Esophagus muscularis mucosa (tissue), 4 donors: ENCODE measurements at regions not wholly inside any gene's neighbourhood (a gene's known extent, or its start where the extent isn't known, plus 50 kb on each side); places are given as distances from the start of the nearest gene placed in this dataset.

ENCODE experiments used
- DNase-seq: peaks from one replicate; pipeline ENCODE4 v3.0.0-alpha.2; 2017; ENCODE audit errors: extremely low spot score
- H3K27ac ChIP-seq, 4 donors: fragments of 200-600 bp; sonication (generic); replicated peaks in 1 of 4; 1 replicate in 3 of 4; 2 replicates in 1 of 4; pipeline ENCODE4 v1.5.1; 2016 to 2019; ENCODE audit warnings: mild to moderate bottlenecking in 1 of 4
- H3K27me3 ChIP-seq, 4 donors: fragments of 200-600 bp; sonication (generic); one replicate each; pipeline versions ENCODE4 v1.5.1 to v1.6.0; 2016 to 2019
- H3K36me3 ChIP-seq, 4 donors: fragments of 200-600 bp; sonication (generic); one replicate each; pipeline ENCODE4 v1.5.1; 2016 to 2019
- H3K4me1 ChIP-seq, 4 donors: fragments of 200-600 bp; sonication (generic); one replicate each; pipeline ENCODE4 v1.5.1; 2016 to 2019
- H3K4me3 ChIP-seq, 4 donors: fragments of 200-600 bp; sonication (generic); 1 replicate in 2 of 4; 2 replicates in 2 of 4; pipeline ENCODE4 v1.5.1; 2016 to 2019; ENCODE audit warnings: mild to moderate bottlenecking in 4 of 4, moderate library complexity in 1 of 4
- H3K9me3 ChIP-seq, 4 donors: fragments of 200-600 bp; sonication (generic); 1 replicate in 3 of 4; 2 replicates in 1 of 4; pipeline ENCODE4 v1.5.1; 2016 to 2019
- EP300 ChIP-seq: sonication (generic); formaldehyde crosslinking; IDR thresholded peaks from one replicate; pipeline ENCODE4 v1.6.1; 2017; ENCODE audit warnings: antibody characterized with exemption
- POLR2A ChIP-seq: fragments of 450-650 bp; IDR thresholded peaks from one replicate; pipeline ENCODE4 v1.6.1; 2017; ENCODE audit warnings: antibody characterized with exemption, moderate library complexity, mild to moderate bottlenecking, low read depth
- POLR2AphosphoS5 ChIP-seq, 2 donors: sonication (generic); formaldehyde crosslinking; IDR thresholded peaks; one replicate each; pipeline ENCODE4 v1.6.1; 2017; ENCODE audit warnings: antibody characterized with exemption in 2 of 2
- WGBS: methylation state at CpG from one replicate; pipeline ENCODE4 v1.1.5; 2018; 5-methylcytosine and 5-hydroxymethylcytosine counted together
- intact Hi-C: fragments of 100-400 bp; cut with DNase I; formaldehyde crosslinking; loops from one replicate; pipeline ENCODE4 v1.15.1; 2023
- TF ChIP-seq, protein P1 (sequence below), 3 experiments: fragments of 200-600 bp in 2 of 3; fragments of 450-650 bp in 1 of 3; sonication (generic) in 2 of 3; IDR thresholded peaks; one replicate each; pipeline ENCODE4 v1.5.1; 2017 to 2019; ENCODE audit warnings: antibody characterized with exemption in 3 of 3, mild to moderate bottlenecking in 2 of 3, moderate library complexity in 1 of 3

DNA sequence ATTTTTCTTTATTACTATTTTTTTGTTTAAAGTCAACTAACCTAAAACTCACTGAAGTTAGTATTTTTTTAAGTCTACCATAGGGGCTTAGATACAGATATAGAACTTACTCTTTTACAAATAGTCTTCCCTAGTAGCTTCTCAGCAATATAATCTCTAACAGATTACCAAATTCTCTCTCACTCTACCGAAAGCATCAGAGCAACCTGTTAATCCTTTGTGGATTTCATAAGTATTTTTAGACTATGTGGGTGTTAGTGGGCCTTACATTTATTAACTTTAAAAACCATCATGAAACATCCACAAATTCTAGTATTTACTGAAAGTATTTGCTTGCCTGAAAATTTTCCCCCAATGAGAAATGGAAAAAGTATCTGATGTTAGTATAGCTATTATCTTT lies 84.6 kb upstream of the TFPI start:
- no peak for DNase-seq
- Histone ChIP-seq H3K36me3 (no peaks in the 10 kb centered on the region), H3K27ac (no peak overlapping the region), H3K4me1 (no peaks in the 10 kb centered on the region), H3K9me3 (no peaks in the 10 kb centered on the region), H3K27me3 (no peaks in the 10 kb centered on the region), H3K4me3 (no peak overlapping the region)
- intact Hi-C loops: no loop called here
- TF ChIP-seq, protein P1, sequence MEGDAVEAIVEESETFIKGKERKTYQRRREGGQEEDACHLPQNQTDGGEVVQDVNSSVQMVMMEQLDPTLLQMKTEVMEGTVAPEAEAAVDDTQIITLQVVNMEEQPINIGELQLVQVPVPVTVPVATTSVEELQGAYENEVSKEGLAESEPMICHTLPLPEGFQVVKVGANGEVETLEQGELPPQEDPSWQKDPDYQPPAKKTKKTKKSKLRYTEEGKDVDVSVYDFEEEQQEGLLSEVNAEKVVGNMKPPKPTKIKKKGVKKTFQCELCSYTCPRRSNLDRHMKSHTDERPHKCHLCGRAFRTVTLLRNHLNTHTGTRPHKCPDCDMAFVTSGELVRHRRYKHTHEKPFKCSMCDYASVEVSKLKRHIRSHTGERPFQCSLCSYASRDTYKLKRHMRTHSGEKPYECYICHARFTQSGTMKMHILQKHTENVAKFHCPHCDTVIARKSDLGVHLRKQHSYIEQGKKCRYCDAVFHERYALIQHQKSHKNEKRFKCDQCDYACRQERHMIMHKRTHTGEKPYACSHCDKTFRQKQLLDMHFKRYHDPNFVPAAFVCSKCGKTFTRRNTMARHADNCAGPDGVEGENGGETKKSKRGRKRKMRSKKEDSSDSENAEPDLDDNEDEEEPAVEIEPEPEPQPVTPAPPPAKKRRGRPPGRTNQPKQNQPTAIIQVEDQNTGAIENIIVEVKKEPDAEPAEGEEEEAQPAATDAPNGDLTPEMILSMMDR (IDR thresholded peaks at IDR 0.05): no peak
- TF ChIP-seq POLR2A (no peak), POLR2AphosphoS5 (IDR thresholded peaks at IDR 0.05) (no peak), EP300 (no peak)
- 93% methylated on average over 1 of the region's 1 CpG for WGBS

- H3K27me3 ChIP-seq: no peaks in the 10 kb centered on the region
- no peak for DNase-seq
- H3K9me3 ChIP-seq: no peaks in the 10 kb centered on the region
- intact Hi-C loops: no loop called here
- no peaks in the 10 kb centered on the region for H3K4me1 ChIP-seq
- H3K36me3 ChIP-seq: no peaks in the 10 kb centered on the region
- 84% methylated on average over 6 of the region's 6 CpGs for WGBS
- H3K4me3 ChIP-seq: no peak overlapping the region
- no peak overlapping the region for H3K27ac ChIP-seq
- TF ChIP-seq, protein P1 (IDR thresholded peaks at IDR 0.05): no peak
- TF ChIP-seq EP300: no peak
- no peak for TF ChIP-seq POLR2AphosphoS5 (IDR thresholded peaks at IDR 0.05)
- no peak for TF ChIP-seq POLR2A
Observed at GRCh38 chr2:187640926-187641510, 86.8 kb upstream of the TFPI start.

DNA sequence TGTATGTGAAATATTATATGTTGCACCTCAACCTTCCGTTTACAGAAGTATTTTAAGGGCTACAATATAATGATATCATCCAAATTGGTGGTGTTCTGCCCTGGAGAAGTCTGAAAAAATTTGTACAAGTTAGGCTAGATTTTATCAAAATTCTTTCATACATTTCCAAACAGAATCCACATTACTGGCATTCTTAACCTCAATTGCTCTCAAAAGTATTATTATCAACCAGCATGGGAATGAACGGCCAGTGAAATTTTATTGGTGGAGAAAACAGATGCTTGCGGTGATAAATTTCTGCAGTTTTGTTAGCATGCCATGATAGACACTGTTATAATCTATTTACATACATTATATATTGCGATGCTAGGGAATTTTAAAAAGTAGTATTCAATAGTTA lies 88.3 kb upstream of the TFPI start:
- no peak for TF ChIP-seq EP300
- TF ChIP-seq POLR2A: no peak
- no peak for TF ChIP-seq POLR2AphosphoS5 (IDR thresholded peaks at IDR 0.05)
- TF ChIP-seq, protein P1 (IDR thresholded peaks at IDR 0.05): no peak
- no peaks in the 10 kb centered on the region for H3K9me3 ChIP-seq
- H3K4me3 ChIP-seq: no peak overlapping the region
- H3K27ac ChIP-seq: no peak overlapping the region
- H3K27me3 ChIP-seq: no peaks in the 10 kb centered on the region
- no peaks in the 10 kb centered on the region for H3K36me3 ChIP-seq
- intact Hi-C loops: no loop called here
- WGBS: 85% methylated on average over 4 of the region's 4 CpGs
- no peaks in the 10 kb centered on the region for H3K4me1 ChIP-seq
- DNase-seq: no peak

DNA sequence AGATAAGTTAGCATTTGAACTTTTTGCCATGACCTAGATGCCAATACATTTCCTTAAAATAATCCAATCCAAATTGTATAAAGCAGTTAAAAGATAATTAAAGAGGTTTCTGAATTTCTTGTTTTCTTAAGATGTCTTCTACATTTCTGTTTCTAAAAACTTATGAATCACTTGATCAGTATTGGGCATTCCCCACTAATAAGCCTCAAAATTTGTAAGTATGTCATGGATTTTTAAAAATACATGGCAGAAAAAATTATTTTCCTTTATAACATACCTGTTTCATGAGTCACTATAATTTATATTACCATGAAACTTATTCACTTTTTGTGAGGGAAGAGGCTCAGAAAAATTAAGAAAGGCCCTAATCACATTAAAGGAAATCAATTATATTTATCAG lies 90.3 kb upstream of the TFPI start:
- no peak overlapping the region for H3K4me3 ChIP-seq
- no peaks in the 10 kb centered on the region for H3K4me1 ChIP-seq
- TF ChIP-seq POLR2A (no peak), POLR2AphosphoS5 (IDR thresholded peaks at IDR 0.05) (no peak)
- TF ChIP-seq, protein P1 (IDR thresholded peaks at IDR 0.05): no peak
- no peaks in the 10 kb centered on the region for H3K9me3 ChIP-seq
- no peak overlapping the region for H3K27ac ChIP-seq
- H3K27me3 ChIP-seq: no peaks in the 10 kb centered on the region
- DNase-seq: no peak
- intact Hi-C loops: no loop called here
- no peaks in the 10 kb centered on the region for H3K36me3 ChIP-seq

GRCh38 chr2:187644981-187645380 lies 90.7 kb upstream of the TFPI start:
- 70% methylated on average over 1 of the region's 1 CpG for WGBS
- Histone ChIP-seq H3K27me3 (no peaks in the 10 kb centered on the region), H3K36me3 (no peaks in the 10 kb centered on the region), H3K27ac (no peak overlapping the region), H3K4me1 (no peaks in the 10 kb centered on the region), H3K4me3 (no peak overlapping the region), H3K9me3 (no peaks in the 10 kb centered on the region)
- intact Hi-C loops: no loop called here
- DNase-seq: no peak
- TF ChIP-seq, protein P1 (IDR thresholded peaks at IDR 0.05): no peak
